OCI-LY7 (cell line): ENCODE measurements at regions not wholly inside any gene's neighbourhood (a gene's known extent, or its start where the extent isn't known, plus 50 kb on each side); places are given as distances from the start of the nearest gene placed in this dataset.

Experiments used
- BruUV-seq: library from RNA; stranded (reverse); fragments of 400-500 nt; replicated peaks from 2 replicates; lab custom pipeline; 2021; lab: Mats Ljungman, UMichigan
- CTCF ChIA-PET: fragments of 300-600 bp; sonication (Branson Sonifier 250); formaldehyde crosslinking; loops from one replicate; lab custom pipeline; 2022; ENCODE audit warnings: antibody characterized with exemption; ENCODE audit not compliant: unreplicated experiment; lab: Charles Lee
- POLR2A ChIA-PET: fragments of 300-600 bp; sonication (Branson Sonifier 250); formaldehyde crosslinking; loops from one replicate; lab custom pipeline; 2022; ENCODE audit warnings: antibody characterized with exemption; lab: Charles Lee
- DNase-seq: peaks from one replicate; pipeline ENCODE4 v3.0.0-alpha.2; 2015; ENCODE audit warnings: low spot score
- H2AFZ ChIP-seq: fragments of 200-600 bp; sonication (generic), shearing (Covaris generic); 2 replicates; pipeline ENCODE4 v1.6.1; 2014; ENCODE audit warnings: mild to moderate bottlenecking, antibody characterized with exemption, low read length, moderate library complexity
- H3K27ac ChIP-seq: fragments of 200-600 bp; sonication (generic); 2 replicates; pipeline ENCODE4 v1.5.1; 2014; ENCODE audit warnings: mixed run types, low read depth, mild to moderate bottlenecking, moderate library complexity, low read length, inconsistent platforms; ENCODE audit not compliant: poor library complexity, severe bottlenecking
- H3K36me3 ChIP-seq: fragments of 200-600 bp; sonication (generic); 2 replicates; pipeline ENCODE4 v1.6.1; 2014; ENCODE audit warnings: mild to moderate bottlenecking, antibody characterized with exemption, low read length, moderate library complexity, mixed read lengths; ENCODE audit not compliant: insufficient read depth
- H3K4me1 ChIP-seq: fragments of 200-600 bp; sonication (generic); 2 replicates; pipeline ENCODE4 v1.5.1; 2014; ENCODE audit warnings: mild to moderate bottlenecking, low read length; ENCODE audit not compliant: insufficient read depth, poor library complexity, severe bottlenecking
- H3K4me2 ChIP-seq: fragments of 200-600 bp; sonication (generic); 2 replicates; pipeline ENCODE4 v1.6.1; 2014; ENCODE audit warnings: mild to moderate bottlenecking, low read length
- H3K4me3 ChIP-seq: fragments of 200-600 bp; sonication (generic); 2 replicates; pipeline ENCODE4 v1.5.1; 2014; ENCODE audit warnings: mild to moderate bottlenecking, low read depth, low read length; ENCODE audit not compliant: poor library complexity, severe bottlenecking
- H3K79me2 ChIP-seq: fragments of 200-600 bp; sonication (generic); 2 replicates; pipeline ENCODE4 v1.6.1; 2016; ENCODE audit warnings: low read depth, mild to moderate bottlenecking, low read length, moderate library complexity, mixed read lengths; ENCODE audit not compliant: insufficient read depth
- H3K9me2 ChIP-seq: fragments of 200-600 bp; sonication (generic); 2 replicates; pipeline ENCODE4 v1.6.1; 2016; ENCODE audit warnings: mild to moderate bottlenecking, low read length, mixed read lengths; ENCODE audit not compliant: insufficient read depth
- H3K9me3 ChIP-seq: fragments of 200-600 bp; sonication (generic); 2 replicates; pipeline ENCODE4 v1.6.1; 2014; ENCODE audit warnings: mild to moderate bottlenecking, mixed run types, low read length, mixed read lengths
- H4K20me1 ChIP-seq: fragments of 200-600 bp; sonication (generic); 2 replicates; pipeline ENCODE4 v1.6.1; 2014; ENCODE audit warnings: mild to moderate bottlenecking, antibody characterized with exemption, low read length, moderate library complexity, mixed read lengths; ENCODE audit not compliant: insufficient read depth
- CTCF ChIP-seq: fragments of 200-600 bp; sonication (generic); conservative IDR thresholded peaks from 2 replicates; pipeline ENCODE4 v1.5.1; 2014; ENCODE audit warnings: mild to moderate bottlenecking, antibody characterized with exemption, low read length, moderate library complexity, mixed read lengths
- EZH2phosphoT487 ChIP-seq: fragments of 200-600 bp; sonication (generic); IDR thresholded peaks from 2 replicates; pipeline ENCODE4 v1.6.1; 2018; ENCODE audit warnings: low read depth, borderline replicate concordance, mild to moderate bottlenecking, mixed run types, antibody characterized with exemption, low read length, moderate library complexity, mixed read lengths
- intact Hi-C: fragments of 100-400 bp; cut with micrococcal nuclease; formaldehyde crosslinking; loops from one replicate; pipeline ENCODE4 v1.10.0; 2022; ENCODE audit not compliant: unreplicated experiment

- Histone ChIP-seq H3K36me3 (no peaks in the 10 kb centered on the region), H3K4me1 (peaks cover 4% of the 10 kb centered on the region), H2AFZ (no peak overlapping the region), H3K4me3 (no peak overlapping the region), H3K9me2 (no peaks in the 10 kb centered on the region), H3K4me2 (no peak overlapping the region), H4K20me1 (no peaks in the 10 kb centered on the region), H3K27ac (no peak overlapping the region), H3K9me3 (no peaks in the 10 kb centered on the region), H3K79me2 (no peaks in the 10 kb centered on the region)
- intact Hi-C loops = no loop called here
- TF ChIP-seq EZH2phosphoT487 (no peak), CTCF (no peak)
- ChIA-PET POLR2A (interaction anchor here (0.7 to 2.6 kb wide), 6 partner anchors 10 to 205 kb away, joined by 3 to 13 read pairs (median 4); no protein-coding TSS in a partner anchor), CTCF (no interaction called here)
- no peak for DNase-seq
- BruUV-seq = no TSS peak
These were observed 193.3 kb upstream of the RASGEF1B start for GRCh38 chr4:81665045-81665444.

- Histone ChIP-seq H3K36me3 (no peaks in the 10 kb centered on the region), H3K9me2 (no peaks in the 10 kb centered on the region), H3K4me1 (peaks cover 4% of the 10 kb centered on the region), H3K79me2 (no peaks in the 10 kb centered on the region), H3K27ac (no peak overlapping the region), H3K9me3 (no peaks in the 10 kb centered on the region), H4K20me1 (no peaks in the 10 kb centered on the region), H3K4me3 (no peak overlapping the region), H3K4me2 (no peak overlapping the region), H2AFZ (peak overlapping the region; percentile 10; the same call in 1 of the 2 replicates)
- BruUV-seq = no TSS peak
- CTCF ChIA-PET = no interaction called here
- POLR2A ChIA-PET = interaction anchor here (1.1 to 2.6 kb wide), 3 partner anchors 13 to 79 kb away, joined by 3 to 13 read pairs (median 3); no protein-coding TSS in a partner anchor
- TF ChIP-seq CTCF (no peak), EZH2phosphoT487 (no peak)
- DNase-seq = no peak
- intact Hi-C loops = no loop called here
These were observed 192.4 kb upstream of the RASGEF1B start for GRCh38 chr4:81664079-81664478.

- H3K27ac ChIP-seq = no peak overlapping the region
- H2AFZ ChIP-seq = peak overlapping the region; percentile 10; the same call in 1 of the 2 replicates
- BruUV-seq = no TSS peak
- no peaks in the 10 kb centered on the region for H3K9me3 ChIP-seq
- H3K4me2 ChIP-seq = no peak overlapping the region
- H3K4me3 ChIP-seq = no peak overlapping the region
- ChIA-PET POLR2A (interaction anchor here (0.6 to 1.4 kb wide), 2 partner anchors 9 to 20 kb away, joined by 3 read pairs; no protein-coding TSS in a partner anchor), CTCF (no interaction called here)
- H4K20me1 ChIP-seq = no peaks in the 10 kb centered on the region
- no peaks in the 10 kb centered on the region for H3K9me2 ChIP-seq
- TF ChIP-seq CTCF = no peak
- no peak for TF ChIP-seq EZH2phosphoT487
- DNase-seq = no peak
- intact Hi-C loops = no loop called here
- H3K79me2 ChIP-seq = no peaks in the 10 kb centered on the region
- no peaks in the 10 kb centered on the region for H3K36me3 ChIP-seq
- peaks cover 4% of the 10 kb centered on the region for H3K4me1 ChIP-seq
These were observed 191.7 kb upstream of the RASGEF1B start for GRCh38 chr4:81663368-81663767.
